ENCODE measurements at regions not wholly inside any gene's neighbourhood (a gene's known extent, or its start where the extent isn't known, plus 50 kb on each side); places are given as distances from the start of the nearest gene placed in this dataset.

- DNase-seq, result no peak
- Histone ChIP-seq H3K9me3 (no peaks in the 10 kb centered on the region), H3K27me3 (ENCODE audit: insufficient read depth in 3 of 3, low read length in 2 of 3) (peaks cover 0 to 9% (median 0%) of the 10 kb centered on the region in 3 donors), H3K36me3 (ENCODE audit: insufficient read depth in 1 of 2, low read depth in 1 of 2) (no peaks in the 10 kb centered on the region), H3K4me1 (no peaks in the 10 kb centered on the region), H3K27ac (no peak overlapping the region), H3K4me3 (no peak overlapping the region)
- no peak for TF ChIP-seq CTCF (IDR thresholded peaks at IDR 0.05)
- intact Hi-C loops (cut with DNase I), result no loop called here
- WGBS, 3 donors, result 79 to 83% (median 81%) methylated on average over 13 of the region's 13 CpGs
- no peak for ATAC-seq
Measured at GRCh38 chr22:49134076-49134475, 693.6 kb downstream of the BRD1 start.

- no peak for DNase-seq
- no peak for ATAC-seq
- Histone ChIP-seq H3K27ac (no peak overlapping the region), H3K4me3 (no peak overlapping the region), H3K36me3 (ENCODE audit: insufficient read depth in 1 of 2, low read depth in 1 of 2) (no peaks in the 10 kb centered on the region), H3K9me3 (no peaks in the 10 kb centered on the region), H3K4me1 (no peaks in the 10 kb centered on the region), H3K27me3 (ENCODE audit: insufficient read depth in 3 of 3, low read length in 2 of 3) (peaks cover 0 to 9% (median 0%) of the 10 kb centered on the region in 3 donors)
- intact Hi-C loops (cut with DNase I), result no loop called here
- 19 to 38% (median 32%) methylated on average over 5 of the region's 5 CpGs for WGBS, 3 donors
- no peak for TF ChIP-seq CTCF (IDR thresholded peaks at IDR 0.05)
Measured at GRCh38 chr22:49133541-49133940, 694.1 kb downstream of the BRD1 start.

- 72 to 80% (median 79%) methylated on average over 9 of the region's 9 CpGs for WGBS, 3 donors
- H3K36me3 ChIP-seq (ENCODE audit: insufficient read depth in 1 of 2, low read depth in 1 of 2), result no peaks in the 10 kb centered on the region
- peaks cover 0 to 9% (median 0%) of the 10 kb centered on the region in 3 donors for H3K27me3 ChIP-seq (ENCODE audit: insufficient read depth in 3 of 3, low read length in 2 of 3)
- no peak for DNase-seq
- H3K27ac ChIP-seq, result no peak overlapping the region
- H3K9me3 ChIP-seq, result no peaks in the 10 kb centered on the region
- no peak for ATAC-seq
- H3K4me3 ChIP-seq, result no peak overlapping the region
- no peaks in the 10 kb centered on the region for H3K4me1 ChIP-seq
- intact Hi-C loops (cut with DNase I), result no loop called here
- TF ChIP-seq CTCF (IDR thresholded peaks at IDR 0.05), result no peak
Measured at GRCh38 chr22:49132009-49132408, 695.7 kb downstream of the BRD1 start.

- ATAC-seq (no peak), DNase-seq (no peak)
- 92 to 94% (median 93%) methylated on average over 9 of the region's 9 CpGs for WGBS, 3 donors
- Histone ChIP-seq H3K4me3 (no peak overlapping the region), H3K4me1 (no peaks in the 10 kb centered on the region), H3K9me3 (no peaks in the 10 kb centered on the region), H3K27me3 (ENCODE audit: insufficient read depth in 3 of 3, low read length in 2 of 3) (peaks cover 0 to 4% (median 3%) of the 10 kb centered on the region in 3 donors), H3K27ac (no peak overlapping the region), H3K36me3 (ENCODE audit: insufficient read depth in 1 of 2, low read depth in 1 of 2) (no peaks in the 10 kb centered on the region)
- TF ChIP-seq CTCF (IDR thresholded peaks at IDR 0.05), result no peak
- intact Hi-C loops (cut with DNase I), result no loop called here
Measured at GRCh38 chr22:49129736-49130135, 697.9 kb downstream of the BRD1 start.

- H3K27ac ChIP-seq, result no peak overlapping the region
- H3K36me3 ChIP-seq (ENCODE audit: insufficient read depth in 1 of 2, low read depth in 1 of 2), result no peaks in the 10 kb centered on the region
- no peaks in the 10 kb centered on the region for H3K4me1 ChIP-seq
- WGBS, 3 donors, result 74 to 79% (median 77%) methylated on average over 9 of the region's 9 CpGs
- H3K27me3 ChIP-seq (ENCODE audit: insufficient read depth in 3 of 3, low read length in 2 of 3), result peaks cover 0 to 4% (median 3%) of the 10 kb centered on the region in 3 donors
- intact Hi-C loops (cut with DNase I), result no loop called here
- TF ChIP-seq CTCF (IDR thresholded peaks at IDR 0.05), result no peak
- DNase-seq, result no peak
- H3K9me3 ChIP-seq, result no peaks in the 10 kb centered on the region
- H3K4me3 ChIP-seq, result no peak overlapping the region
- no peak for ATAC-seq
Measured at GRCh38 chr22:49128874-49129273, 698.8 kb downstream of the BRD1 start.

Measured in psoas muscle (tissue), 7 donors.